Activated B cell treated with CpG ODN at 0.5 μM for 24 hours (primary cell): ENCODE measurements at regions not wholly inside any gene's neighbourhood (a gene's known extent, or its start where the extent isn't known, plus 50 kb on each side); places are given as distances from the start of the nearest gene placed in this dataset.
"Not testable (repeated sequence)": the region's sequence is repeated elsewhere in the genome, so short reads cannot be mapped to it uniquely, and the experiment has no call there.

Experiments used
- ATAC-seq: fragments of 200-7000 bp; cut with Tn5 transposase; one replicate; pipeline ENCODE4 v1.10.0; 2021; ENCODE audit warnings: low read depth, mild to moderate bottlenecking, moderate library complexity
- CTCF ChIA-PET: fragments of 350-600 bp; sonication (Branson Sonifier 250); formaldehyde crosslinking; loops from one replicate; lab custom pipeline; 2021; ENCODE audit warnings: antibody characterized with exemption; lab: Charles Lee
- POLR2A ChIA-PET: fragments of 350-600 bp; sonication (Branson Sonifier 250); formaldehyde crosslinking; loops from one replicate; lab custom pipeline; 2021; ENCODE audit warnings: antibody characterized with exemption; lab: Charles Lee
- DNase-seq: peaks from one replicate; pipeline ENCODE4 v3.0.0; 2022
- H3K27ac Mint-ChIP-seq: one replicate; pipeline ENCODE4 v1.8.0; 2020; ENCODE audit warnings: mixed read lengths
- H3K27me3 Mint-ChIP-seq: one replicate; pipeline ENCODE4 v1.8.0; 2021; ENCODE audit warnings: mixed read lengths
- H3K36me3 Mint-ChIP-seq: one replicate; pipeline ENCODE4 v1.8.0; 2021; ENCODE audit warnings: low read depth, mixed read lengths
- H3K4me1 Mint-ChIP-seq: one replicate; pipeline ENCODE4 v1.8.0; 2021; ENCODE audit warnings: mixed read lengths
- H3K4me3 Mint-ChIP-seq: one replicate; pipeline ENCODE4 v1.8.0; 2020; ENCODE audit warnings: mild to moderate bottlenecking, mixed read lengths
- H3K9me3 Mint-ChIP-seq: one replicate; pipeline ENCODE4 v1.8.0; 2020; ENCODE audit warnings: mixed read lengths
- CTCF ChIP-seq: fragments of 200-600 bp; IDR thresholded peaks from one replicate; pipeline ENCODE4 v1.8.0; 2022; ENCODE audit warnings: antibody characterized with exemption, mild to moderate bottlenecking
- intact Hi-C: fragments of 100-400 bp; cut with micrococcal nuclease; formaldehyde crosslinking; loops from one replicate; pipeline ENCODE4 v1.15.1; 2024

GRCh38 chr4:29082684-29083083 is 1637.5 kb upstream of the PCDH7 start:
- Mint-ChIP-seq H3K9me3 (peaks cover 7% of the 10 kb centered on the region), H3K36me3 (no peaks in the 10 kb centered on the region), H3K4me1 (no peaks in the 10 kb centered on the region), H3K27ac (no peak overlapping the region), H3K27me3 (no peaks in the 10 kb centered on the region), H3K4me3 (no peak overlapping the region)
- TF ChIP-seq CTCF, result no peak
- no peak for DNase-seq
- ATAC-seq, result no peak
- ChIA-PET POLR2A (no interaction called here), CTCF (no interaction called here)
- intact Hi-C loops, result no loop called here

- CTCF ChIA-PET, result no interaction called here
- Mint-ChIP-seq H3K9me3 (peaks cover 4% of the 10 kb centered on the region), H3K27ac (no peak overlapping the region), H3K4me3 (no peak overlapping the region), H3K4me1 (no peaks in the 10 kb centered on the region), H3K27me3 (no peaks in the 10 kb centered on the region), H3K36me3 (no peaks in the 10 kb centered on the region)
- ATAC-seq (no peak), DNase-seq (no peak)
- POLR2A ChIA-PET, result no interaction called here
- intact Hi-C loops, result no loop called here
- no peak for TF ChIP-seq CTCF
Measured at GRCh38 chr4:29085748-29086147, 1634.4 kb upstream of the PCDH7 start.

GRCh38 chr4:29104694-29105093 is 1615.5 kb upstream of the PCDH7 start:
- ATAC-seq (no peak), DNase-seq (no peak)
- no peak overlapping the region for H3K4me3 Mint-ChIP-seq
- no peaks in the 10 kb centered on the region for H3K4me1 Mint-ChIP-seq
- no peak for TF ChIP-seq CTCF
- POLR2A ChIA-PET, result no interaction called here
- CTCF ChIA-PET, result no interaction called here
- H3K9me3 Mint-ChIP-seq, result peaks cover 2% of the 10 kb centered on the region
- intact Hi-C loops, result no loop called here
- H3K27me3 Mint-ChIP-seq, result no peaks in the 10 kb centered on the region
- H3K27ac Mint-ChIP-seq, result no peak overlapping the region
- no peaks in the 10 kb centered on the region for H3K36me3 Mint-ChIP-seq

GRCh38 chr4:29113960-29114359 is 1606.2 kb upstream of the PCDH7 start:
- ChIA-PET POLR2A (no interaction called here), CTCF (no interaction called here)

GRCh38 chr4:29117231-29117722 is 1602.9 kb upstream of the PCDH7 start:
- intact Hi-C loops, H3K4me3 Mint-ChIP-seq, H3K9me3 Mint-ChIP-seq, H3K27ac Mint-ChIP-seq, CTCF ChIA-PET, H3K36me3 Mint-ChIP-seq, H3K27me3 Mint-ChIP-seq, ATAC-seq, DNase-seq, H3K4me1 Mint-ChIP-seq, POLR2A ChIA-PET: not testable (repeated sequence)

More at GRCh38 chr4:29113960-29114359, 1606.2 kb upstream of the PCDH7 start:
- no peaks in the 10 kb centered on the region for H3K9me3 Mint-ChIP-seq
- no peaks in the 10 kb centered on the region for H3K27me3 Mint-ChIP-seq
- intact Hi-C loops, result no loop called here
- no peak for DNase-seq
- TF ChIP-seq CTCF, result no peak
- no peak for ATAC-seq
- no peak overlapping the region for H3K4me3 Mint-ChIP-seq
- H3K36me3 Mint-ChIP-seq, result no peaks in the 10 kb centered on the region
- H3K27ac Mint-ChIP-seq, result no peak overlapping the region
- H3K4me1 Mint-ChIP-seq, result no peaks in the 10 kb centered on the region

- Mint-ChIP-seq H3K4me3 (no peak overlapping the region), H3K4me1 (no peaks in the 10 kb centered on the region), H3K27ac (no peak overlapping the region), H3K36me3 (no peaks in the 10 kb centered on the region), H3K9me3 (no peaks in the 10 kb centered on the region), H3K27me3 (no peaks in the 10 kb centered on the region)
- intact Hi-C loops, result no loop called here
- ChIA-PET POLR2A (no interaction called here), CTCF (no interaction called here)
- no peak for TF ChIP-seq CTCF
- ATAC-seq, result no peak
- DNase-seq, result no peak
Measured at GRCh38 chr4:29121586-29121985, 1598.6 kb upstream of the PCDH7 start.
